GM23248 (cell line): ENCODE measurements at regions not wholly inside any gene's neighbourhood (a gene's known extent, or its start where the extent isn't known, plus 50 kb on each side); places are given as distances from the start of the nearest gene placed in this dataset.

Experiments used
- EZH2 ChIP-seq: fragments of 200-600 bp; sonication (generic); IDR thresholded peaks from 2 replicates; pipeline ENCODE4 v1.6.1; 2018; ENCODE audit warnings: antibody characterized with exemption, mild to moderate bottlenecking; ENCODE audit not compliant: insufficient read depth, poor library complexity, severe bottlenecking
- EZH2phosphoT487 ChIP-seq: fragments of 200-600 bp; sonication (generic); IDR thresholded peaks from 2 replicates; pipeline ENCODE4 v1.6.1; 2018; ENCODE audit warnings: antibody characterized with exemption, moderate library complexity, mild to moderate bottlenecking, low read depth; ENCODE audit not compliant: insufficient read depth

DNA sequence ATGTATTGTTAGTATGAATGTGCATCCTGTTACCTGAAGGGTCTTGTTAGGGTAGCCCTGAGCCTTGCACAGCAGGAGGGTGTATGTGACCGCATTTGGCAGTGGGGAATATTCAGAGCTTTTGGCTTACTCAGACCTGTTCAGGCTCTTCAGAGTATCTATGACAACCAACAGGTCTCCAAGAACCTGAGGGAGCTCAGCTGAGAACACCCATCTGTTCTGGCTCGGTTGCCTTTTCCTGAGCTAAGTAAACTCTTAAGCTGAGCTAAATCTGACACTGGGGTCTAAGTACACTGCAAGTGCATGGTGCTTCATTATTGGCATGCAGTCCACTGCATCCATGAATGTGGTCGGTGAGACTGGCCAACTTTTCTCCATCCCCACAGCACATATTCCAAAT is 92.4 kb upstream of the CHST9 start:
- TF ChIP-seq EZH2phosphoT487 (no peak), EZH2 (no peak)
